ENCODE measurements at regions not wholly inside any gene's neighbourhood (a gene's known extent, or its start where the extent isn't known, plus 50 kb on each side); places are given as distances from the start of the nearest gene placed in this dataset.

DNA sequence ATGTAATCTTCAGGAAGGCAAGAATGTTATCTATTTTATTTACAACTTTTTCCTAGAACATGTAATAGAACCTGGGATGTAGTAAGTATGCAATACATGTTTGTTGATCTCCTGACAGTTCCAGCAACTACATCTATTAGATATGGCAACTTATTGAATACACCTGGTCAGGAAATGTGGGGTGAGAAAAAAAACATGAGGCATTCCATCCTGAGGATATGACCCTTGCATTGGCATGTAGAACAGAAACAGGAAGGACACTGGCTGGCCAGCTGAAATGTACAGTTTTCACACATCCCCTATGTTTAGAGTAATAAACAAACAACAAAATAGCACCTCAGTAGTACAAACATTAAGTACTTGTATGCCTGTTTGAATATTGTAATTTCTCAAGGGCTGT, 272.6 kb upstream of the NT5C1B start:
- no peak for FAIRE-seq

DNA sequence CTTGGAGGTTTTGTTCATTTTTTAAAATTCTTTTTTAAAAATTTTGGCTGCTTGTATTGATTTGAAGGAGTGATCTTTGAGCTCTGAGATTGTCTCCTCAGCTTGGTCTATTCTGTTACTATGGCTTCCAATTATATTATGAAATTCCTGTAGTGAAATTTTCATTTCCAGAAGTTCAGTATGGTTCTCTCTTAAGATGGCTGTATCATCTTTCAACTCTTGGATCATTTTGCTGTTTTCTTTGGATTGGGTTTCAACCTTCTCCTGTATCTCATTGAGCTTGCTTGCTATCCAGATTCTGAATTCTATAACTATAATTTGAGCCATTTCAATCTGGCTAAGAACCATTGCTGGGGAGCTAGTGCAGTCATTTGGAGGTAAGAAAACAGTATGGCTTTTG, 270.8 kb upstream of the NT5C1B start:
- no peak for FAIRE-seq

GRCh38 chr2:18856765-18857164, 267.4 kb upstream of the NT5C1B start:
- no peak for FAIRE-seq

- no peak for FAIRE-seq
Measured at GRCh38 chr2:18855027-18855426, 265.7 kb upstream of the NT5C1B start.

DNA sequence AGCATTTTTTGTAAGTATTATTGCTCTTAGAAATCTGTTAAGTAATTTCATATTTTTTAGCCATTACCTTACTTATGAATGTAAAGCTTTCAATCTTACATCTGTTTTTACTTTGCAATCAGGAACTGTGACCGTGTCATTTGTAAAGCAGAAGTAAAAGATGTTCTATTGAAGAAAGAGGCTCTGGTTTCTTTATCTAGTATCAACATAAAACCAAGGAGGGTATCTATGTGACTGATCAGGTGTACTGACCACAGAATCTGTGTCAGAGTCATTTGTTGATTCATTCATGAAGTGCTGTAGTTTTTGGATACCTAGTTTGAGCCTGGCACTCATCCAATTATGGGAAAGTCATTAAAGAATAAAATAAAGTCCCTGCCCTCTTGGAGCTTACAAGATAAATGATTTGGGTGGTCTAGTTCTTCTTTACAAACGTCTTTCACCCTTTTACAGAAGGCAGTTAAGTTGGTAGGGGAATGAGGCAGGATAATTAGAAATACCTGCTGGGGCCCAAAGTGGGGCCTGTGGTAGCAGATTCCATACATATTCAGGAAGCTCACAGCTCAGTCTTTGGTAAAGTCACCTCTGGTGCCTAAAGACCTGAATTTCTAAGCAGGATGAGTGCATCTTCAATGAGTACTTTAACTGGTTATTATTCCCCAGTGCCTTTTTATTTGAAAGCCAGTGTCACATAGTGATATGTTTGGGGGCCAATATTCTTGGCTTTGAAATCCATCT, 260.6 kb upstream of the NT5C1B start:
- FAIRE-seq = no peak

DNA sequence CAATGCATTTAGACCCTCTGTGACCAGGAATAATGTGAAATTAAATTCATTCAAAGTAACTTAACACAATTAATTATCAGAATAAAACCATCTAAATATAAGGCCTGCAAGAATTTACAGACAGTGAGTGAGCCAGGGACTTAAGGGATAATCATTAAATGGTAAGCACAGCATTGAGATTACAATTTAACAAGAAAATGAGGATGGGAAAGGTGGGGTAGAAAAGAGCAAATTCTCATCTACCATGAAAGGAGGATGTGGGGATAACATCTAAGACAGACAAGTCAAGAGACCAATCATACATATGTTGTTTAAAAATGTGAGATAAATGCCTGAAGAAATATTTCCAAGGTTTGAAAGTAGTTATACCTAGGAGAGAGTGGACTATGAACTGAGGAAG, 259.3 kb upstream of the NT5C1B start:
- FAIRE-seq = no peak

DNA sequence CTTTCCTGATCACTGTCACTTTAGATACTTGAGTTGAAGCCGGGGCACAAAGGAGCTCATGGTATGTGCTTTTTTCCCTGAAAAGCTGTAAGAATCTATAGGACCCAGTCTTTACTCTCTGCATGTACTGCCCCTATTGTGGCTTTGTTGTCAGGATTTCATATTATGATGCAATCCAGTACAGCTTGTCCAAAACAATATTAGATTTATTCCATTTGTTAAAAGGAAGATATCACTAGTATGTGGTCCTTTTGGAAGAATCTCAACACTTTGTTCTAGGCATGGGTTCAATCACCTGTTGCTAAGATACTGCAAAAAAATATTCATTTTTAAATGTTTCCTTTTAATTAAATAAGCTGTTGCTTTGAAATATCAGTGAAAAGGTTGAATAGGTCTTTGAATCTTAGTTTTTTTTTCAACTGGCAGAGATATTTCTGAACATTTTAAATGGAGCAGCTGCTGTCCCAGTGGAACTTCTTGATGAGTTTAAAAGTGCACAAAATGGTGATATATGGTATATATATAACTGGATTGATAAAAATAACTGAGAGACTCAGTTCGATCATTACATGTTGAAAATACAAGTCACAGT, 256.6 kb upstream of the NT5C1B start:
- no peak for FAIRE-seq

DNA sequence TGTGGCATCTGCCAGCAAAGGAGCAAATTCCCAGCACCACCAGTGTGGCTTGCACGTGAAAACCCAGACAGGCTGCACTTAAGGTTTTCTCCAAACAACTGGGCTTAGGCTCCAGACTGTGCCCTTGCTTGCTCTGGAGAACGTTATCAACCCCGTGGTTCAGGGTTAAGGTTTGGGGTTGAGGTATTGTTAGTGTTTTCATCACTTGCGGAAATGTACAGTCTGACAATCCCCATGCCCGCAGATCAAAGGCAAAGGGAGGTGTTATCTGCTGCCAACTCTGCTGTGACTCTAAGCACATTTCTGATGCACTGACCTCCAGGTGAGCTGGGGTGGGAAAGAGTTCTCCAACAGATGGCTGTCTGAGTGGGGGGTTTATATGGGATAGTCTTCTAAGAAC, 253.5 kb upstream of the NT5C1B start:
- no peak for FAIRE-seq

- FAIRE-seq = no peak
Measured at GRCh38 chr2:18841248-18842150, 252.1 kb upstream of the NT5C1B start.

GRCh38 chr2:18837240-18837639, 247.9 kb upstream of the NT5C1B start:
- FAIRE-seq = no peak

DNA sequence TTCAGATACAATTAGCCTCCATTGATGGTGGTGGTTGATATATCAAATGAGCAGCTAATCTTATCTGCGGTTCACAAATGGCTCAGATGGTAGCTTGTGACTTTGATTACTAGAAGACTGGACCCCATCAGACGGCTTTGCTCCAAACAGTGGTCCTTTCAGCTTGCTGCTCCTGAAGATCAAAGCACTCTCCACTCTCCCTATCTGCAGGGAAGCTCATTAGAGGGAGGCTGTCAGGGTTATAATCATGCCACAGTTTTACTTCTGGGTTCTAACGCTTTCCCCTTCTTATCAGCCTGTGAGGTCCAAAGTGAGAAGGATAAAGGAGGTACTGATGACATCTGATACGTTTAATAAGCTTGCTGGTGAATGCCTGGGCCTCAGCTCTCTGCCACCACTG, 247.1 kb upstream of the NT5C1B start:
- no peak for FAIRE-seq

DNA sequence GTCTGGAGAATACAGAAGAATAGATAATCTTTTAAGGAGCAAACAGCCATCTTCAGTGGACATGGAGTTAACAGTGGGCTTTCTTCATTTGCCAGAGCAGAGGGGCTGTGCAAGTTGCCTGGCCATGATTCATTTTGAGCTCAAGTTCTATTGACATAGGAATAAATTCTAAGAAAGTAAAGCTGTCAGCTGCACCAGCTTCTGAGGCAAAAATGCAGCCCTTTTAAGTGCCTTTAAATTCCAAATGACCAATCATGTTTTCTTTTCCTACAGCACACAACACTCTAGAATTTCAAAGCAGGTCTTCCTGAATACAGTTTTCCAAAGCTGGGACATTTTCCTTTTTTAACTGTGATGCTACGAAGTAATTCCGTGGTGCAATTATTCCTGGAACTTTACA, 246.4 kb upstream of the NT5C1B start:
- FAIRE-seq = no peak

DNA sequence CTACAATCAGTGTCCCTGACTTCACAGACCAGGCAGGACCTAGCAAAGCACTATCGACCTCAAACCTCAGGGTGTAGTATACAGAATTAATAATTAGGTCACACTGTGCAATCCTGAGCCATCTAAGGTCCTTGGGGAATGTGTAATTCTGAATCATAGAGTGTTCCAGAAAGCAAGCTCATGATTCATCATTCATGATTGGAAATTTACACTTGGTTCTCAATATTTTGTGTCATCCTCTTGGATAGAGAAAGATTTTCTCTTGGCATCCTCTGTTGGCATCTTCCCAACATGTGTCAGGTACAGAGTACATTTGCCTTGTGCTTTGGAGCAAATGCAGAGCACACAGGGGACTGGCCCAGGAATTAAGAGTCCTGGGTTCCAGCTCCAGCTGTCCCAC, 245.0 kb upstream of the NT5C1B start:
- FAIRE-seq = no peak

DNA sequence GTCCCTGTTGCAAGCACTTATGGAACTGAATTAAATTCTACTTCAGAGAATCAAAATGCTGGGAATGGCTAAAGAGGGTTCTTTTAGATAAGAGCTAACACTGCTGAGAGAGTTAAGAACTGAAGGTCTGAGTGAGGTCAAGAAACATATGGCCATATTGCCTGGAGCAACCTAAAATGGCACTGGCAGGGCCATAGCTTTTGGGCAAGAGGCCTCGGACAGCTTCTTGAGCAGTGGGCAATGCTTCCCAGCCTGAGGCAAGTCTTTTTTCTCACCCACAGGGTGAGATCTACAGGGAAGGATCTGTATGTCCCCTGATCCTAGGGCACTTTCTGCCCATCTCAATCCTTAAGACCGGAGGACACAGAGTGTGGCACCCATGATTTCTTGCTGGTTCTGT, 244.6 kb upstream of the NT5C1B start:
- no peak for FAIRE-seq

GRCh38 chr2:18831916-18832510, 242.6 kb upstream of the NT5C1B start:
- no peak for FAIRE-seq

- no peak for FAIRE-seq
Measured at GRCh38 chr2:18830962-18831361, 241.6 kb upstream of the NT5C1B start.

DNA sequence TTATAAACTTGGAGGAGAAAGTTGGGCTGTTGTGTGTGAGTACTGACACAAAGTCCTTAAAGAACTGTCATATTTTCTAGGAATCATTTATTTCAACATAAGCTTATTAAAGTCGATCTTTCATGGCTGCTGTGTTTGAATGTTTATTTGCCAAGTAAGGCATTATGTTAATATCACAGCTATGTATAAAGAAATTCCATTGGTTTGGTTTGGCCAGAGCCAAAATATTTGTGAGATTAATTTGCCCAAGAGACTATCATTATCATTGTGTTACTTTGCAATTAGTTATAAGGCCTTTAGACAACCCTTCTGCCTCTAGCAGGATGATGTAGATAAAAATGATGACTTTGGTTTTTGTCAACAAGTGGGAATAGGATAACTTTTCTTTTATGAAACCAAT, 240.6 kb upstream of the NT5C1B start:
- FAIRE-seq = no peak

- FAIRE-seq = no peak
Measured at GRCh38 chr2:18829251-18829902, 240.0 kb upstream of the NT5C1B start.

GRCh38 chr2:18828296-18828695, 238.9 kb upstream of the NT5C1B start:
- no peak for FAIRE-seq

- FAIRE-seq = no peak
Measured at GRCh38 chr2:18825838-18826237, 236.5 kb upstream of the NT5C1B start.

- FAIRE-seq = no peak
Measured at GRCh38 chr2:18824915-18825314, 235.5 kb upstream of the NT5C1B start.

GRCh38 chr2:18824325-18824790, 235.0 kb upstream of the NT5C1B start:
- FAIRE-seq = no peak

DNA sequence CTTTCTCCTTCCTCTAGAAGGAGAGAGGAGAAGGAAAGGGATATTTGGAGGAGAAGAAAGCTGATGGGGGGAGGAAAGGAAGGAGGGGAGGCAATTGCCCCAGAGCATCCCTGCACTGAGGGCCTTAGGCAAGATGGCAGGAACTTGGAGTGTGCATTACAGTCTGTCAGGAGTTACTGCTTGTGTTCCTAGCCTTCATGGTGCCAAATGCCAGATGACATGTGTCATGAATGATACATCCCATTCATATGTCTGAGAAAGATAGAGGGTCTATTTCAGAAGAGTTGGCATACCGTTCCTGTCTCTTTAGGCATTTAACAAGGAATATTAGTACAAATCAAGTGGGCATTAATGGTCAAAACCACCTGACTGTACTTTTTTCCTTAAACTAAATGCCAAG, 232.1 kb upstream of the NT5C1B start:
- FAIRE-seq = no peak
